NCI-H82 treated with DMSO at 0.1 percent for 48 hours (cell line): ENCODE measurements at regions not wholly inside any gene's neighbourhood (a gene's known extent, or its start where the extent isn't known, plus 50 kb on each side); places are given as distances from the start of the nearest gene placed in this dataset.

Experiments
- DNase-seq: peaks from one replicate; lab custom pipeline; 2025; ENCODE audit not compliant: unreplicated experiment; lab: John Stamatoyannopoulos, UW

GRCh38 chr7:32191305-32191704, 121.1 kb upstream of the PDE1C start:
- no peak for DNase-seq

GRCh38 chr7:32179567-32179966, 109.4 kb upstream of the PDE1C start:
- no peak for DNase-seq

- no peak for DNase-seq
Measured at GRCh38 chr7:32178677-32179366, 108.6 kb upstream of the PDE1C start.

GRCh38 chr7:32177232-32177631, 107.0 kb upstream of the PDE1C start:
- no peak for DNase-seq

GRCh38 chr7:32175099-32175498, 104.9 kb upstream of the PDE1C start:
- DNase-seq = no peak

- no peak for DNase-seq
Measured at GRCh38 chr7:32171248-32171647, 101.0 kb upstream of the PDE1C start.

GRCh38 chr7:32170838-32171237, 100.6 kb upstream of the PDE1C start:
- DNase-seq = no peak

- DNase-seq = peak; percentile 35
Measured at GRCh38 chr7:32169228-32169627, 99.0 kb upstream of the PDE1C start.

- DNase-seq = no peak
Measured at GRCh38 chr7:32167815-32168214, 97.6 kb upstream of the PDE1C start.

- DNase-seq = no peak
Measured at GRCh38 chr7:32167256-32167655, 97.0 kb upstream of the PDE1C start.

GRCh38 chr7:32164341-32164996, 94.3 kb upstream of the PDE1C start:
- DNase-seq = peak; percentile 64

GRCh38 chr7:32163896-32164295, 93.7 kb upstream of the PDE1C start:
- DNase-seq = no peak

- peak; percentile 10 for DNase-seq
Measured at GRCh38 chr7:32163141-32163806, 93.1 kb upstream of the PDE1C start.

- DNase-seq = no peak
Measured at GRCh38 chr7:32161708-32162107, 91.5 kb upstream of the PDE1C start.

- no peak for DNase-seq
Measured at GRCh38 chr7:32158751-32159745, 88.8 kb upstream of the PDE1C start.

- DNase-seq = no peak
Measured at GRCh38 chr7:32158076-32158475, 87.9 kb upstream of the PDE1C start.

GRCh38 chr7:32155712-32156111, 85.5 kb upstream of the PDE1C start:
- DNase-seq = no peak

- DNase-seq = no peak
Measured at GRCh38 chr7:32154797-32155196, 84.6 kb upstream of the PDE1C start.

GRCh38 chr7:32153006-32153405, 82.8 kb upstream of the PDE1C start:
- DNase-seq = no peak

- DNase-seq = no peak
Measured at GRCh38 chr7:32152576-32152975, 82.4 kb upstream of the PDE1C start.

- no peak for DNase-seq
Measured at GRCh38 chr7:32150589-32150988, 80.4 kb upstream of the PDE1C start.
